ENCODE measurements at regions not wholly inside any gene's neighbourhood (a gene's known extent, or its start where the extent isn't known, plus 50 kb on each side); places are given as distances from the start of the nearest gene placed in this dataset.

DNA sequence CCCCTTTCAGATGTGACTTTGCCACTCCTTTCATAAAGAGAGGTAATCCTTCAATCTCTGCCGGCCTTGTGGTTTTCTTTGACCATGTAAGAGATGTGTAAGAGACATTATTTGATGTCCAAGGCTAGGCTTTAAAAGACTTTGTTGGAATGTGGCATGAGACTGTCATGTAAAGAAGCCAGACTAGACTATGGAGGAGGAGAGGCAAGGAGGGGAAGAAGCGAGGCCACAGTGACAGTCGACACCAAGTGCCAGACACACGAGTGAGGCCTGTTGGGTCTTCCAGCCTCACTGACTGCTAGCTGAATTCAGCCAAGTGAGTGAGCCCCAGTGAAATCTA lies 1013.3 kb downstream of the MAT2B start:
- TF ChIP-seq, protein P1, sequence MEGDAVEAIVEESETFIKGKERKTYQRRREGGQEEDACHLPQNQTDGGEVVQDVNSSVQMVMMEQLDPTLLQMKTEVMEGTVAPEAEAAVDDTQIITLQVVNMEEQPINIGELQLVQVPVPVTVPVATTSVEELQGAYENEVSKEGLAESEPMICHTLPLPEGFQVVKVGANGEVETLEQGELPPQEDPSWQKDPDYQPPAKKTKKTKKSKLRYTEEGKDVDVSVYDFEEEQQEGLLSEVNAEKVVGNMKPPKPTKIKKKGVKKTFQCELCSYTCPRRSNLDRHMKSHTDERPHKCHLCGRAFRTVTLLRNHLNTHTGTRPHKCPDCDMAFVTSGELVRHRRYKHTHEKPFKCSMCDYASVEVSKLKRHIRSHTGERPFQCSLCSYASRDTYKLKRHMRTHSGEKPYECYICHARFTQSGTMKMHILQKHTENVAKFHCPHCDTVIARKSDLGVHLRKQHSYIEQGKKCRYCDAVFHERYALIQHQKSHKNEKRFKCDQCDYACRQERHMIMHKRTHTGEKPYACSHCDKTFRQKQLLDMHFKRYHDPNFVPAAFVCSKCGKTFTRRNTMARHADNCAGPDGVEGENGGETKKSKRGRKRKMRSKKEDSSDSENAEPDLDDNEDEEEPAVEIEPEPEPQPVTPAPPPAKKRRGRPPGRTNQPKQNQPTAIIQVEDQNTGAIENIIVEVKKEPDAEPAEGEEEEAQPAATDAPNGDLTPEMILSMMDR (IDR thresholded peaks at IDR 0.05; ENCODE audit: insufficient read depth, low read length, poor library complexity, severe bottlenecking): no peak
- no peak for TF ChIP-seq EZH2phosphoT487 (conservative IDR thresholded peaks at IDR 0.05; ENCODE audit: low read length)

All from SU-DHL-6 (cell line).